Natural killer cell treated with Interleukin-12 subunit alpha and Interleukin-12 subunit beta and Interleukin-15 and Interleukin-18, amount 100 ng/mL, for 72 hours (primary cell): ENCODE measurements at regions not wholly inside any gene's neighbourhood (a gene's known extent, or its start where the extent isn't known, plus 50 kb on each side); places are given as distances from the start of the nearest gene placed in this dataset.

Experiments used
- ATAC-seq, 2 donors: fragments of 150-1000 bp; cut with Tn5 transposase in 1 of 2; sonication (Bioruptor Pico), chemical (Tn5 transposase) in 1 of 2; 2 replicates each; pipeline ENCODE4 v1.10.0; 2021
- DNase-seq: peaks from one replicate; pipeline ENCODE4 v3.0.0; 2022; ENCODE audit warnings: low spot score
- H3K27ac Mint-ChIP-seq, 2 donors: 1 replicate in 1 of 2; 2 replicates in 1 of 2; pipeline ENCODE4 v1.8.0; 2022; ENCODE audit warnings: mixed read lengths in 2 of 2, mild to moderate bottlenecking in 1 of 2, moderate library complexity in 1 of 2
- H3K27me3 Mint-ChIP-seq, 2 donors: 1 replicate in 1 of 2; 2 replicates in 1 of 2; pipeline ENCODE4 v1.8.0; 2022; ENCODE audit warnings: mixed read lengths in 2 of 2
- H3K36me3 Mint-ChIP-seq: one replicate; pipeline ENCODE4 v1.8.0; 2022; ENCODE audit warnings: mixed read lengths
- H3K4me1 Mint-ChIP-seq, 2 donors: 1 replicate in 1 of 2; 2 replicates in 1 of 2; pipeline ENCODE4 v1.8.0; 2022; ENCODE audit warnings: low read depth in 2 of 2, mixed read lengths in 2 of 2, mild to moderate bottlenecking in 1 of 2
- H3K4me3 Mint-ChIP-seq: one replicate; pipeline ENCODE4 v1.8.0; 2022; ENCODE audit warnings: mixed read lengths
- H3K9me3 Mint-ChIP-seq: 2 replicates; pipeline ENCODE4 v1.8.0; 2022; ENCODE audit warnings: mixed read lengths

GRCh38 chr13:26456650-26457049, 100.8 kb upstream of the WASF3 start:
- Mint-ChIP-seq H3K27me3 (peaks cover 25 to 55% of the 10 kb centered on the region in 2 donors), H3K36me3 (no peaks in the 10 kb centered on the region), H3K4me1 (no peaks in the 10 kb centered on the region), H3K27ac (no peak overlapping the region), H3K9me3 (no peaks in the 10 kb centered on the region), H3K4me3 (no peak overlapping the region)
- DNase-seq (no peak), ATAC-seq (no peak)

- no peak for ATAC-seq
- H3K36me3 Mint-ChIP-seq = no peaks in the 10 kb centered on the region
- H3K27me3 Mint-ChIP-seq = peaks cover 25 to 55% of the 10 kb centered on the region in 2 donors
- no peak for DNase-seq
- H3K4me1 Mint-ChIP-seq = no peaks in the 10 kb centered on the region
- H3K27ac Mint-ChIP-seq = no peak overlapping the region
- no peaks in the 10 kb centered on the region for H3K9me3 Mint-ChIP-seq
- H3K4me3 Mint-ChIP-seq = no peak overlapping the region
These were observed 100.3 kb upstream of the WASF3 start for GRCh38 chr13:26457212-26457611.

GRCh38 chr13:26458196-26458749, 99.2 kb upstream of the WASF3 start:
- peaks cover 19 to 46% of the 10 kb centered on the region in 2 donors for H3K27me3 Mint-ChIP-seq
- no peaks in the 10 kb centered on the region for H3K36me3 Mint-ChIP-seq
- no peak overlapping the region for H3K27ac Mint-ChIP-seq
- DNase-seq = no peak
- H3K4me3 Mint-ChIP-seq = no peak overlapping the region
- no peak for ATAC-seq
- H3K9me3 Mint-ChIP-seq = no peaks in the 10 kb centered on the region
- H3K4me1 Mint-ChIP-seq = no peaks in the 10 kb centered on the region

GRCh38 chr13:26459276-26460131, 98.0 kb upstream of the WASF3 start:
- no peaks in the 10 kb centered on the region for H3K4me1 Mint-ChIP-seq
- ATAC-seq (no peak), DNase-seq (no peak)
- peaks cover 21 to 46% of the 10 kb centered on the region in 2 donors for H3K27me3 Mint-ChIP-seq
- no peaks in the 10 kb centered on the region for H3K9me3 Mint-ChIP-seq
- H3K36me3 Mint-ChIP-seq = no peaks in the 10 kb centered on the region
- no peak overlapping the region for H3K27ac Mint-ChIP-seq
- H3K4me3 Mint-ChIP-seq = no peak overlapping the region

GRCh38 chr13:26460648-26461047, 96.8 kb upstream of the WASF3 start:
- Mint-ChIP-seq H3K4me1 (no peaks in the 10 kb centered on the region), H3K36me3 (no peaks in the 10 kb centered on the region)

GRCh38 chr13:26463296-26463695, 94.2 kb upstream of the WASF3 start:
- Mint-ChIP-seq H3K27me3 (peaks cover 13 to 37% of the 10 kb centered on the region in 2 donors), H3K4me1 (no peaks in the 10 kb centered on the region), H3K27ac (no peak overlapping the region), H3K4me3 (no peak overlapping the region), H3K36me3 (no peaks in the 10 kb centered on the region), H3K9me3 (no peaks in the 10 kb centered on the region)
- no peak for DNase-seq
- no peak for ATAC-seq

More at GRCh38 chr13:26460648-26461047, 96.8 kb upstream of the WASF3 start:
- no peak for DNase-seq
- no peak overlapping the region for H3K27ac Mint-ChIP-seq
- no peaks in the 10 kb centered on the region for H3K9me3 Mint-ChIP-seq
- peaks cover 16 to 43% of the 10 kb centered on the region in 2 donors for H3K27me3 Mint-ChIP-seq
- ATAC-seq = no peak
- H3K4me3 Mint-ChIP-seq = no peak overlapping the region

GRCh38 chr13:26463848-26464247, 93.6 kb upstream of the WASF3 start:
- DNase-seq (no peak), ATAC-seq (no peak)
- no peaks in the 10 kb centered on the region for H3K9me3 Mint-ChIP-seq
- H3K4me1 Mint-ChIP-seq = no peaks in the 10 kb centered on the region
- no peak overlapping the region for H3K27ac Mint-ChIP-seq
- peaks cover 14 to 38% of the 10 kb centered on the region in 2 donors for H3K27me3 Mint-ChIP-seq
- H3K36me3 Mint-ChIP-seq = no peaks in the 10 kb centered on the region
- H3K4me3 Mint-ChIP-seq = no peak overlapping the region

- H3K27ac Mint-ChIP-seq = no peak overlapping the region
- no peaks in the 10 kb centered on the region for H3K9me3 Mint-ChIP-seq
- no peaks in the 10 kb centered on the region for H3K4me1 Mint-ChIP-seq
- DNase-seq (no peak), ATAC-seq (no peak)
- no peak overlapping the region for H3K4me3 Mint-ChIP-seq
- no peaks in the 10 kb centered on the region for H3K36me3 Mint-ChIP-seq
- H3K27me3 Mint-ChIP-seq = peaks cover 14 to 43% of the 10 kb centered on the region in 2 donors
These were observed 92.0 kb upstream of the WASF3 start for GRCh38 chr13:26465514-26465913.

- H3K4me1 Mint-ChIP-seq = no peaks in the 10 kb centered on the region
- ATAC-seq (no peak), DNase-seq (no peak)
- H3K9me3 Mint-ChIP-seq = no peaks in the 10 kb centered on the region
- H3K27ac Mint-ChIP-seq = no peak overlapping the region
- no peak overlapping the region for H3K4me3 Mint-ChIP-seq
- peaks cover 14 to 46% of the 10 kb centered on the region in 2 donors for H3K27me3 Mint-ChIP-seq
- no peaks in the 10 kb centered on the region for H3K36me3 Mint-ChIP-seq
These were observed 91.5 kb upstream of the WASF3 start for GRCh38 chr13:26465954-26466353.

GRCh38 chr13:26468265-26468801, 89.2 kb upstream of the WASF3 start:
- no peaks in the 10 kb centered on the region for H3K9me3 Mint-ChIP-seq
- DNase-seq = no peak
- no peaks in the 10 kb centered on the region for H3K4me1 Mint-ChIP-seq
- H3K4me3 Mint-ChIP-seq = no peak overlapping the region
- H3K27me3 Mint-ChIP-seq = peaks cover 14 to 43% of the 10 kb centered on the region in 2 donors
- no peak for ATAC-seq
- no peaks in the 10 kb centered on the region for H3K36me3 Mint-ChIP-seq
- H3K27ac Mint-ChIP-seq = no peak overlapping the region

GRCh38 chr13:26469602-26470001, 87.9 kb upstream of the WASF3 start:
- no peak overlapping the region for H3K27ac Mint-ChIP-seq
- no peaks in the 10 kb centered on the region for H3K36me3 Mint-ChIP-seq
- H3K9me3 Mint-ChIP-seq = no peaks in the 10 kb centered on the region
- H3K27me3 Mint-ChIP-seq = peaks cover 14 to 38% of the 10 kb centered on the region in 2 donors
- DNase-seq (no peak), ATAC-seq (no peak)
- H3K4me1 Mint-ChIP-seq = no peaks in the 10 kb centered on the region
- no peak overlapping the region for H3K4me3 Mint-ChIP-seq

GRCh38 chr13:26471807-26472206, 85.7 kb upstream of the WASF3 start:
- H3K4me1 Mint-ChIP-seq = peaks cover 3 to 5% of the 10 kb centered on the region in 2 donors
- DNase-seq = no peak
- ATAC-seq = no peak
- H3K9me3 Mint-ChIP-seq = no peaks in the 10 kb centered on the region
- no peak overlapping the region for H3K4me3 Mint-ChIP-seq
- no peak overlapping the region for H3K27ac Mint-ChIP-seq
- peaks cover 11 to 25% of the 10 kb centered on the region in 2 donors for H3K27me3 Mint-ChIP-seq
- H3K36me3 Mint-ChIP-seq = no peaks in the 10 kb centered on the region

GRCh38 chr13:26473571-26474230, 83.8 kb upstream of the WASF3 start:
- no peaks in the 10 kb centered on the region for H3K36me3 Mint-ChIP-seq
- peaks cover 6 to 10% of the 10 kb centered on the region in 2 donors for H3K4me1 Mint-ChIP-seq
- H3K27me3 Mint-ChIP-seq = peaks cover 5 to 14% of the 10 kb centered on the region in 2 donors
- H3K9me3 Mint-ChIP-seq = no peaks in the 10 kb centered on the region
- H3K27ac Mint-ChIP-seq = no peak overlapping the region
- no peak overlapping the region for H3K4me3 Mint-ChIP-seq
- no peak for DNase-seq
- ATAC-seq = peak in 1 of 2 donors; percentile 55

- H3K4me3 Mint-ChIP-seq = no peak overlapping the region
- H3K4me1 Mint-ChIP-seq = peaks cover 6 to 10% of the 10 kb centered on the region in 2 donors
- H3K27me3 Mint-ChIP-seq = peaks cover 5 to 14% of the 10 kb centered on the region in 2 donors
- no peak overlapping the region for H3K27ac Mint-ChIP-seq
- DNase-seq = no peak
- peak in 1 of 2 donors; percentile 12 for ATAC-seq
- H3K36me3 Mint-ChIP-seq = no peaks in the 10 kb centered on the region
- no peaks in the 10 kb centered on the region for H3K9me3 Mint-ChIP-seq
These were observed 83.2 kb upstream of the WASF3 start for GRCh38 chr13:26474286-26474685.
